Erythroblast (primary cell): ENCODE measurements at regions not wholly inside any gene's neighbourhood (a gene's known extent, or its start where the extent isn't known, plus 50 kb on each side); places are given as distances from the start of the nearest gene placed in this dataset.

ENCODE experiments used
- DNase-seq, 2 experiments: peaks; one replicate each; lab custom pipeline; 2025; lab: John Stamatoyannopoulos, UW
- GATA1 ChIP-seq: IDR thresholded peaks from 2 replicates; pipeline ENCODE4 v1.6.1; 2011; ENCODE audit warnings: low read depth, mild to moderate bottlenecking, control low read depth, low read length, moderate library complexity
- POLR2A ChIP-seq: IDR thresholded peaks from 2 replicates; pipeline ENCODE4 v1.6.1; 2011; ENCODE audit warnings: mild to moderate bottlenecking, low read length

DNA sequence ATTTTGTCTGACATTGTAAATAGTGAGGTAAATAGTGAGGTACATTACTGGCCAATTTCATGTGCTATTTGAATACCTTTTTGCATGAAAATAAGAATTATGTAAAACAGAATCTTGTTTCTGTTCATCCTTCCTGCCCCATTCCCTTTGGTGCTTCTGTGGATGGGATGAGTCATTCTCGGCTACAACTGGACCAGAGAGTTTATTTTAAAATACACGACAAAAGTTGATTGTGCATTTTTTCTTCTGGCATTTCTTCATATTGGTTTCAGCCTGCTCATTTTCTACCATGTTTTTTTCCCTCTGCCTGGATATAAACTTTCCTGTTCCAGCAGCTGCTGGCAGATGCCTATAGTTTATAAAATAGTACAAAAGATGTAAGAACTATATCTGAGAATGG, 107.5 kb downstream of the CYSLTR2 start:
- TF ChIP-seq GATA1 (no peak), POLR2A (no peak)
- no peak for DNase-seq

GRCh38 chr13:48769107-48769704, 115.5 kb downstream of the CYSLTR2 start:
- TF ChIP-seq POLR2A (no peak), GATA1 (no peak)
- peak; percentile 81 to 88 for DNase-seq

DNA sequence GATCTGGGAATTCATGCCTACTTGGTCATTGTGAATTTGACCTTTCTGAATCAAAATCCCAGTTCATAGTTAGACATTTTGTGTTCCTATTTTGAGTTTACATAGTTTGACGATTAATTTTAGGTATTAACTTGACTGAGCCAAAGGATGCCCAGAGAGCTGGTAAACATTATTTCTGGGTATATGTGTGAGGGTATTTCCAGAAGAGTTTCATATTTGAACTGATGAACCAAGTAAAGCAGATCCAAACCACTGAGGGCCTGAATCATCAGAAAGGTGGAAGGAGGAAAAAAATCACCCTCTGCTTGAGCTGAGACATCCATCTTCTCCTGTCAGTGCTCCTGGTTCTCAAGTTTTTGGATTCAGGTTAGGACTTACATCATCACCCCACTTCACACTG, 116.6 kb downstream of the CYSLTR2 start:
- TF ChIP-seq POLR2A (no peak), GATA1 (no peak)
- DNase-seq, result no peak

DNA sequence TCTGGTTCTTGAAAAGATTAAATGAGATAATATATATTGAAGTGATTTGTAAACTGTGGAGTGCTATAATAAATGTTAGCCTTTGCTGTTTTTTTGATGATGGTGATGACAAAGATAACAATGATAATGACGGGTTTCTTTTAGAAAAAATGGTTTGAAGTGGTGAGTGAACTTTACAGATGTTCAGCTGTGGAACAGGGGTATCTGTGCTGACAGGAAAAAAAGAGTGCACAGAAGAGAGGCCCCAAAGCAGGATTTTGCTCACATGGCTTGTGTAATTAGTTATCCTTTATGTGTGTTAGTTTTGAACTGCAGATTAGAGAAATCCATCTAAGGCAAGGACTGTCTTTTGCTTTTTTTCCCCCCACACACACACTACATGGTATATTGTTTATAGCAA, 119.2 kb downstream of the CYSLTR2 start:
- no peak for TF ChIP-seq POLR2A
- no peak for TF ChIP-seq GATA1
- DNase-seq, result no peak

DNA sequence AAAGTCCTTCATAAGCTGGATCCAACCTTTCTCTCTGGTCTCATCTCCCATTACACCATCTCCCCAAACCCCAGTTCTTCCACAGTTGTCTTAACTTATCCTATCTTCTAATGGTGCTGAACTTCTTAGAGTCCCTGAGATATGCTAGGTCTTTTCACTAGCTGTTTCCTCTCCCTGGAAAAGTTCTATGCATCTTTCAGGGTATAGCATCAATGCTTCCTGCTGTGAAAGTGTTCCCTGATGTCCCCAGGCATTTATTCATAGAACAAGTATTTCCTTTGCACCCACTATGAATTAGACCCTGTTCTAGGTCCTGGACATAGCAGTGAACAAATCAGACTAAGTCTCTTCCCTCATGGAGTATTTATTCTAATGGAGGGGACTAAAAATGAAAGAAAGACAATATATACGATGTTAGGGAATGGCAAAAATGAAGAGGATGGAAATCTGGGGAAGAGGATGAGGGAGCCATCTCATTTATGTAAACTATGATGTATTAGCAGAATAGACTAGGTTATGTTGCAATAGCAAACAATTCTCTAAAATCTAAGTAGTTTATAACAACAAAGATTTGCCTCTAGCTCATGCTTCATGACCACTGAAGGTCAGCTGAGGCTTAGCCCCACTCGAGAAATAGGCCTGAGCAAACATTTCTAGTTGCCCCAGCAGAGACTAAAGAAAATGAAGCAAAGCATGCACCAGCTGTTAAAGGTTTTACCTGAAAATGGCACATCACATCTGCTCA, 120.0 kb downstream of the CYSLTR2 start:
- TF ChIP-seq POLR2A, result no peak
- no peak for TF ChIP-seq GATA1

DNA sequence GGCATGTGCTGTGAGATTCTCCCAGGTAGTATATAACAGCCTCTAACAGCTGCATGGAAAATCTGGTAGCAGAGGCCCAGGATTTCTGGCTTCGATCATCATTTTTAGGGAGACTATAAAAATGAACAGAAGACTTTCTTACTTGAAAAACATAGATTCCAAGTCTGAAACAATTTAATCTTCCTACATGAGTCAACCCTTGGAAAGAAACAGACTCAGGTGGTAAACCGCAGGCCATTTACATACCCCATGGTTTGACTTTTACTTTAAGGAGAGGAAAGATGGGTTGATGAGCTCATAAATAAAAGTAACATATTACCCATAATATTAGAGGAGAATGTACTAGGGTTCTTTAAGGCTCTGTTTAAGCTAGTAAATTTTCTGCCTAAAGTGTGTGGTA, 121.6 kb downstream of the CYSLTR2 start:
- no peak for TF ChIP-seq GATA1
- TF ChIP-seq POLR2A, result no peak
- no peak for DNase-seq

More for the DNA sequence above, 120.0 kb downstream of the CYSLTR2 start:
- DNase-seq, result no peak

- no peak for TF ChIP-seq GATA1
- TF ChIP-seq POLR2A, result no peak
- no peak for DNase-seq
Observed at GRCh38 chr13:48775804-48776203, 122.1 kb downstream of the CYSLTR2 start.

GRCh38 chr13:48776401-48776800, 122.7 kb downstream of the CYSLTR2 start:
- TF ChIP-seq POLR2A (no peak), GATA1 (no peak)
- DNase-seq, result no peak

DNA sequence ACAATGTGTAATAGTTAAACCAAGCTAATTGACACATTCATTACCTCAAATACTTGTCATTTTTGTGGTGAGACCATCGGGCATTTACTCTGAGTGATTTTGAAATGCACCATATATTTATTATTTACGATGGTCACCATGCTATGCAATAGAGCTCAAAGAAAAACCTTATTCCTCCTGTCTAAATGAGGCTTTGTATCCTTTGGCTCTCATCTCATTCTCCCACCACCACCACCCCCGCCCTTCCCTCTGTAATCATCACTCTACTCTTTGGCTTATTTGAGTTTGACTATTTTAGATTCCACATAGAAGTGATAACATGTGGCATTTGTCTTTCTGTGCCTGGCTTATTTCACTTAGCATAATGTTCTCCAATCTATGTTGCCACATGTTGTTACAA, 124.9 kb downstream of the CYSLTR2 start:
- no peak for DNase-seq

GRCh38 chr13:48780713-48781341, 127.1 kb downstream of the CYSLTR2 start:
- no peak for DNase-seq
- TF ChIP-seq GATA1 (no peak), POLR2A (no peak)

More for the DNA sequence above, 124.9 kb downstream of the CYSLTR2 start:
- no peak for TF ChIP-seq GATA1
- TF ChIP-seq POLR2A, result no peak

- TF ChIP-seq GATA1, result no peak
- no peak for TF ChIP-seq POLR2A
- no peak for DNase-seq
Observed at GRCh38 chr13:48782429-48782840, 128.7 kb downstream of the CYSLTR2 start.

GRCh38 chr13:48783181-48783630, 129.5 kb downstream of the CYSLTR2 start:
- no peak for TF ChIP-seq GATA1
- no peak for TF ChIP-seq POLR2A
- peak; percentile 6 to 42 for DNase-seq

DNA sequence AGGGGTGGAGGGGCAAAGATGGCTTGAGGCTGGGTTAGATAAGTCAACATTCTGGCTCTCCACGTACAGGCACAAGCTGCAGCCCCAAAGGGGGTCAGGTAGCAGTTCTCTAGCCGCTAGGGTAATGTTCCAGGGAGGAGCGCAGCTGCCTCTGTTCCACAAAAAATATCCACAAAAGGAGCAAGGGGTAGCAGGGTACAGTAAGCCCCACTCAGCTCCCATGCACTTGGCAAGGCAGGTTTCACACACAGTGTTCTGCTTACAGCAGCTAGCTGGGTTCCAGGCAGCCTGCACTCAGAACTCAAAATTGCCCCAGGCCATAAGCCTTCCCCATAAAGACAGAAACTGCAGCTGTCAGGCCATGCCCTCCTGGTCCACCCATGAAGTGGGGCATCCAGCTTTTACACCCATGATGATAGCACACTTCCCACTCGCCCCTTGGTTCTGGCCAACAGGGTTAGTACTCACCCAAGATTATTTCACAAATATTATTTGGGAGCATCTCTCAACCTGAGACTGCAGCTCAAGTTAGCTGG, 130.0 kb downstream of the CYSLTR2 start:
- no peak for TF ChIP-seq GATA1
- TF ChIP-seq POLR2A, result no peak
- no peak for DNase-seq
